ENCODE measurements at regions not wholly inside any gene's neighbourhood (a gene's known extent, or its start where the extent isn't known, plus 50 kb on each side); places are given as distances from the start of the nearest gene placed in this dataset.
A peak's percentile ranks its signal among the peaks of the same experiment; 100 is the strongest.

DNA sequence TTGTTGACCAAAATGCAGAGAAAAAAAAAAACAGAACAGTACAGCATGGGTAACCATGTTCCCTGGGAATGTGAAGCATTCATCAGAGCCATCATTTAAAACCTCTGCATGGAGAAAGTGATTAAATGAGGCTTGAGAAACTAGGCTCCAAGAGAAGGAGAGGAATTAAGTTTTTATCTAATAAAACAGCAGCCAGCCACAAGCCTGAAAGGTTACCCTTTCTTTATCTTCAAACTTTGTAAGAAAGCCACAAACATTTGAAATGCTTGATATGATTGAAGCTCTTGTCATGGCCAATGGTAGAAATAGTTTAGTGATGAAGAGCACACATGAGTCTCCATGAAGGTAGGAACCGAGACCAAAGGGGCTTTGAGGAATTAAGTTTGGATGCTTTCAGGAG, 144.9 kb upstream of the SYT1 start:
- H3K4me3 Mint-ChIP-seq, result no peak overlapping the region
- TF ChIP-seq, protein P1, sequence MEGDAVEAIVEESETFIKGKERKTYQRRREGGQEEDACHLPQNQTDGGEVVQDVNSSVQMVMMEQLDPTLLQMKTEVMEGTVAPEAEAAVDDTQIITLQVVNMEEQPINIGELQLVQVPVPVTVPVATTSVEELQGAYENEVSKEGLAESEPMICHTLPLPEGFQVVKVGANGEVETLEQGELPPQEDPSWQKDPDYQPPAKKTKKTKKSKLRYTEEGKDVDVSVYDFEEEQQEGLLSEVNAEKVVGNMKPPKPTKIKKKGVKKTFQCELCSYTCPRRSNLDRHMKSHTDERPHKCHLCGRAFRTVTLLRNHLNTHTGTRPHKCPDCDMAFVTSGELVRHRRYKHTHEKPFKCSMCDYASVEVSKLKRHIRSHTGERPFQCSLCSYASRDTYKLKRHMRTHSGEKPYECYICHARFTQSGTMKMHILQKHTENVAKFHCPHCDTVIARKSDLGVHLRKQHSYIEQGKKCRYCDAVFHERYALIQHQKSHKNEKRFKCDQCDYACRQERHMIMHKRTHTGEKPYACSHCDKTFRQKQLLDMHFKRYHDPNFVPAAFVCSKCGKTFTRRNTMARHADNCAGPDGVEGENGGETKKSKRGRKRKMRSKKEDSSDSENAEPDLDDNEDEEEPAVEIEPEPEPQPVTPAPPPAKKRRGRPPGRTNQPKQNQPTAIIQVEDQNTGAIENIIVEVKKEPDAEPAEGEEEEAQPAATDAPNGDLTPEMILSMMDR (IDR thresholded peaks at IDR 0.05; ENCODE audit: unreplicated experiment), result no peak
- no peaks in the 10 kb centered on the region for H3K36me3 Mint-ChIP-seq

DNA sequence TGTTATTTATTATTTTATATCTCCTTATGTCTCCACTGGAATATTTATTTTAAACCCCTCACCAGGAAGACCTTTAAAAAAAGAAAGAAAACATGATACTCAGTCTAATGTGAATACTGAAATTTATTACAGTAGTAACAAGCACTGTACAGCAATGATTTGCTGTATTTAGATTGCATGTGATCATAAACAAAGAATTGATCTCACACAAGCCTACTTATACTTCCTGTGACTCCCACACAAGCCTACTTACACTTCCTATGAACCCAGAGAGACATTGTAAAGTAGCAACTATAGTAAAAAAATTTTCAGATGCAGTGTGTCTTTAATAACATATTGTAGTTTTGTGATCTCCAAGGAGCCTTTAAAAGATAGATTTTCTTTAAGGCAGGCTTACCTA, 142.7 kb upstream of the SYT1 start:
- peak overlapping the region; percentile 18 for H3K27ac Mint-ChIP-seq
- no peak for DNase-seq (ENCODE audit: low spot score in 2 of 2, unreplicated experiment in 2 of 2)
- H3K36me3 Mint-ChIP-seq, result no peaks in the 10 kb centered on the region
- H3K9me3 Mint-ChIP-seq, result no peaks in the 10 kb centered on the region
- no peak overlapping the region for H3K4me3 Mint-ChIP-seq
- TF ChIP-seq, protein P1 (IDR thresholded peaks at IDR 0.05; ENCODE audit: unreplicated experiment), result no peak
- peaks cover 9% of the 10 kb centered on the region for H3K4me1 Mint-ChIP-seq
- H3K27me3 Mint-ChIP-seq (ENCODE audit: low read depth), result no peaks in the 10 kb centered on the region

More for the DNA sequence above, 144.9 kb upstream of the SYT1 start:
- no peaks in the 10 kb centered on the region for H3K9me3 Mint-ChIP-seq
- no peaks in the 10 kb centered on the region for H3K27me3 Mint-ChIP-seq (ENCODE audit: low read depth)
- no peak for DNase-seq (ENCODE audit: low spot score in 2 of 2, unreplicated experiment in 2 of 2)
- H3K27ac Mint-ChIP-seq, result no peak overlapping the region
- peaks cover 9% of the 10 kb centered on the region for H3K4me1 Mint-ChIP-seq

DNA sequence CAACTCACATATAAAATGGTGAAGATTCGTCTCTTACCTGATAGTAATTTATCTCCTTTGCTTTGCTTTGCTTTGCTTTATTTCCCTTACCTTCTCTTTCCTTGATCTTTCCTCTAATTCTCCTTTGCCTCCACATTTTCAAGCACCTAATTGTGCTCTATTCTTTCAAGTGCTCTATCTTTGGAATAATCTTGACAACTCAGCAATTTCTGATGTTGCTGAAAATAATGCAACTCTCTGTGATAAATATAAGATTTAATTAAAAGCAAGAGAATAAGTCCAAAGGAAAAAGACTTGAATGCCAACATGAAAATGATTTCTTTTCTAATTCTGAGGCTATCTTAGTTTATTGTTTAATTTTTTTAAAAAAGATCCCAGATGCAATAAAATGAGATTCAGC, 139.5 kb upstream of the SYT1 start:
- H3K4me3 Mint-ChIP-seq, result no peak overlapping the region
- TF ChIP-seq, protein P1 (IDR thresholded peaks at IDR 0.05; ENCODE audit: unreplicated experiment), result no peak
- DNase-seq (ENCODE audit: low spot score in 2 of 2, unreplicated experiment in 2 of 2), result no peak
- no peak overlapping the region for H3K27ac Mint-ChIP-seq
- H3K36me3 Mint-ChIP-seq, result no peaks in the 10 kb centered on the region
- H3K4me1 Mint-ChIP-seq, result peaks cover 7% of the 10 kb centered on the region
- H3K9me3 Mint-ChIP-seq, result no peaks in the 10 kb centered on the region
- no peaks in the 10 kb centered on the region for H3K27me3 Mint-ChIP-seq (ENCODE audit: low read depth)

DNA sequence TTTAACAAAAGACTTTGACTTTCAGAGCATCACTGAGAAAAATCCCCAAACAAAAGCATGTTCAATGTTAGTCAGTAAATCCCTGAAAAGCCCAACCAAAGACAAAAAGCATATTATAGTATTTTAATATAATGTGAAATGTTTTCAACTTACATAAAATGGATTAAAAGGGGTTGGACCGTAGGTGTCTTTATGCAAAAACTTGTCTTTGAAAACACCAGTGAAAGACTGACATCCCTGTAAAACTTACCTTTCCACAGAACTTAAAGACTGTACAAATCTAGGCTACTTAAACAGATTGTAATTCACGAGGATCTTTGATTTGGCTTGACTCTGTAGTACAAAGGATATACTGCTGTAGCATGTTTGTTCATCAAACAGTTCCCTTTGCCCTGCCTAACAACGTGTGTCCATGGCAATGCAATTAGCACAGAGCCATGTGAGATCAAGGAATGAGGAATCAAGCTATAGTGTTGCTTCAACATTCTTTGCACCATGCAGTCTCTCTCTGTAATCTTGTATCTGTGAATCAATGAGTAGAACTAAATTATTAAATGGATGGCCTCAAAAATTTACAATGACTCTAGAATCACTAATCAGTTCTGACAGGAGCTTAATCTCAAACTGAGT, 138.5 kb upstream of the SYT1 start:
- Mint-ChIP-seq H3K4me1 (peaks cover 7% of the 10 kb centered on the region), H3K27ac (no peak overlapping the region), H3K9me3 (no peaks in the 10 kb centered on the region), H3K36me3 (no peaks in the 10 kb centered on the region), H3K4me3 (no peak overlapping the region), H3K27me3 (ENCODE audit: low read depth) (no peaks in the 10 kb centered on the region)
- TF ChIP-seq, protein P1 (IDR thresholded peaks at IDR 0.05; ENCODE audit: unreplicated experiment), result no peak
- no peak for DNase-seq (ENCODE audit: low spot score in 2 of 2, unreplicated experiment in 2 of 2)

DNA sequence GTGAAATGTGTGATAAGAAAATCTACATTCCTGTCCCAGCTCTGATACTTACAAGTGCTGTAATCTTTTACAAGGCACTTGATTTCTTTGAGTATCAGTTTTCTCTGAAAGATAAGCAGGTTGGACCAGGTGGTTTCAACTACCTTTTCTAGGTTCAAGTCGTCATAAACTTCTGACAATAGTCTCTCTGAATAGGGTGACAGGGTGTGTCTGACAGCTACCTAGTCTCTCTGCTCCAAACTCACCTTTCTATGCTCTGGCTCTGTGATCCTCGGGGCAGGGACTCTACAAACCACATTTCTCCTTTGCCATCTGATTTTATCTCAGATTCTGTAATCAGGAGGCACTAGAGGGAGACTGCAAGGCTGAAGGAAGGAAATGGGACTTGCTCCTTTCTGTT, 137.7 kb upstream of the SYT1 start:
- Mint-ChIP-seq H3K9me3 (no peaks in the 10 kb centered on the region), H3K36me3 (no peaks in the 10 kb centered on the region), H3K27ac (no peak overlapping the region), H3K4me3 (no peak overlapping the region), H3K27me3 (ENCODE audit: low read depth) (no peaks in the 10 kb centered on the region), H3K4me1 (peaks cover 2% of the 10 kb centered on the region)
- no peak for DNase-seq (ENCODE audit: low spot score in 2 of 2, unreplicated experiment in 2 of 2)
- TF ChIP-seq, protein P1 (IDR thresholded peaks at IDR 0.05; ENCODE audit: unreplicated experiment), result no peak

DNA sequence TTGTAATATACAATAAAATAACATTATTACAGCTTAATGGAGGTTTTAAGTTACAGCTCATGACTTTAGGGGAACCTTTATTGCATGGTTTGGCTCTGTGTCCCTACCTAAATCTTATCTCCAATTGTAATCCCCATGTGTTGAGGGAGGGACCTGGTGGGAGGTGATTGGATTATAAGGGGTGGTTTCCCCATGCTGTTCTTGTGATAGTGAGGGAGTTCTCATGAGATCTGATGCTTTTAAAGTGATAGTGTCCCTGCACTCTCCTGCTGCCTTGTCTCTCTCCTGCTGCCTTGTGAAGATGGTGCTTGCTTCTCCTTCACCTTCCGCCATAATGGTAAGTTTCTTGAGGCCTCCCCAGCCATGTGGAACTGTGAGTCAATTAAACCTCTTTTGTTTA, 132.1 kb upstream of the SYT1 start:
- DNase-seq (ENCODE audit: low spot score in 2 of 2, unreplicated experiment in 2 of 2), result no peak
- Mint-ChIP-seq H3K9me3 (no peaks in the 10 kb centered on the region), H3K36me3 (no peaks in the 10 kb centered on the region), H3K4me3 (no peak overlapping the region), H3K27me3 (ENCODE audit: low read depth) (no peaks in the 10 kb centered on the region), H3K4me1 (no peaks in the 10 kb centered on the region), H3K27ac (no peak overlapping the region)
- TF ChIP-seq, protein P1 (IDR thresholded peaks at IDR 0.05; ENCODE audit: unreplicated experiment), result no peak
